ENCODE measurements at regions not wholly inside any gene's neighbourhood (a gene's known extent, or its start where the extent isn't known, plus 50 kb on each side); places are given as distances from the start of the nearest gene placed in this dataset.

DNA sequence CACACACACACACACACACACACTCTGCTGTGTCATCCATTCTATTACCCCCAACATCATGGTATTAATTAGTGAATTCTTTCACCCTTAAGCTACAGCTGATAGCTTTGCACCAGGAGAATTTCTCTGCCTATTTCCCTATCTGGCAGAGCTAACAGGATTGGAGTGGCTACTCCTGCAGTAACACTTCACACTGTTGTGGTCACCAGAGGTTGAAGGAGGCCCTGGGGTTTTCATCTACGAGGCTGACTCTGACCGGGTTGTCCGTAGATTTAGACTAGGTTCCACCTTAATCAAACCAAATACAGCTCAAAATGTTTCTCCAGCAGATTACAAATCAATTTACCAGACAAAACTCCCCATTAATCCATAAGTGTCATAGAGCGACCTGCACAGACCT lies 69.2 kb upstream of the RIPOR2 start:
- H2AFZ ChIP-seq (ENCODE audit: low read length) = no peak overlapping the region
- POLR2A ChIA-PET (ENCODE audit: partially characterized antibody) = no interaction called here
- H4K5ac ChIP-seq (ENCODE audit: insufficient read length, low read depth, low read length) = no peak overlapping the region
- FAIRE-seq (no peak), DNase-seq (ENCODE audit: low read depth in 1 of 2, low spot score in 2 of 2) (no peak)
- no peak overlapping the region for H2AK5ac ChIP-seq (ENCODE audit: low read depth, low read length)
- H2BK20ac ChIP-seq (ENCODE audit: low read length) = no peak overlapping the region
- no peak overlapping the region for H2BK120ac ChIP-seq (replicated peaks; ENCODE audit: low read depth, low read length)
- peaks cover 0 to 4% (median 2%) of the 10 kb centered on the region in 4 experiments; a peak in 2 of 7 replicates for H3K4me1 ChIP-seq (replicated peaks in 1 of 4; ENCODE audit: control insufficient read depth in 3 of 4, insufficient read depth in 4 of 4, low read length in 3 of 4)
- 63% methylated on average over 4 of the region's 4 CpGs; no CpG with 5 or more reads in 1 of the 2 experiments for WGBS, 2 experiments (ENCODE audit: extremely low coverage in 1 of 2, insufficient coverage in 1 of 2, insufficient read length in 1 of 2, insufficient replicate concordance in 2 of 2, low coverage in 1 of 2, low lambda C conversion rate in 2 of 2, missing lambda C conversion rate in 1 of 2)
- H2BK12ac ChIP-seq (ENCODE audit: low read depth, low read length) = no peak overlapping the region
- H3K23ac ChIP-seq (ENCODE audit: insufficient read length) = no peak overlapping the region
- no peaks in the 10 kb centered on the region for H3K79me1 ChIP-seq (ENCODE audit: low read depth, low read length)
- no peaks in the 10 kb centered on the region for H3K27me3 ChIP-seq (replicated peaks in 1 of 4; ENCODE audit: control insufficient read depth in 3 of 4, extremely low read depth in 1 of 4, insufficient read depth in 3 of 4, low read length in 3 of 4)
- H3K18ac ChIP-seq (ENCODE audit: extremely low read depth, low read length) = no peak overlapping the region
- H3K36me3 ChIP-seq (ENCODE audit: control insufficient read depth in 2 of 4, insufficient read depth in 4 of 4, low read length in 3 of 4) = no peaks in the 10 kb centered on the region
- no peaks in the 10 kb centered on the region for H3K9me3 ChIP-seq (ENCODE audit: insufficient read depth in 2 of 2, low read depth in 1 of 2, low read length in 1 of 2)
- no peak overlapping the region for H3K27ac ChIP-seq (ENCODE audit: low read depth, low read length)
- CTCF ChIA-PET (ENCODE audit: partially characterized antibody) = interaction anchor here (0.5 to 7.6 kb wide), 9 partner anchors 9 to 295 kb away, joined by 3 to 49 read pairs (median 4); no protein-coding TSS in a partner anchor
- H4K20me1 ChIP-seq (replicated peaks in 1 of 2; ENCODE audit: control insufficient read depth in 1 of 2, insufficient read depth in 2 of 2, low read length in 2 of 2) = no peaks in the 10 kb centered on the region
- no peak overlapping the region for H4K8ac ChIP-seq (ENCODE audit: extremely low read depth, insufficient read depth, low read length)
- H2BK5ac ChIP-seq (ENCODE audit: low read depth, low read length) = no peak overlapping the region
- H2BK15ac ChIP-seq (ENCODE audit: low read length) = no peak overlapping the region
- H4K91ac ChIP-seq (replicated peaks; ENCODE audit: insufficient read length, low read length) = no peak overlapping the region
- TF ChIP-seq, protein P1, sequence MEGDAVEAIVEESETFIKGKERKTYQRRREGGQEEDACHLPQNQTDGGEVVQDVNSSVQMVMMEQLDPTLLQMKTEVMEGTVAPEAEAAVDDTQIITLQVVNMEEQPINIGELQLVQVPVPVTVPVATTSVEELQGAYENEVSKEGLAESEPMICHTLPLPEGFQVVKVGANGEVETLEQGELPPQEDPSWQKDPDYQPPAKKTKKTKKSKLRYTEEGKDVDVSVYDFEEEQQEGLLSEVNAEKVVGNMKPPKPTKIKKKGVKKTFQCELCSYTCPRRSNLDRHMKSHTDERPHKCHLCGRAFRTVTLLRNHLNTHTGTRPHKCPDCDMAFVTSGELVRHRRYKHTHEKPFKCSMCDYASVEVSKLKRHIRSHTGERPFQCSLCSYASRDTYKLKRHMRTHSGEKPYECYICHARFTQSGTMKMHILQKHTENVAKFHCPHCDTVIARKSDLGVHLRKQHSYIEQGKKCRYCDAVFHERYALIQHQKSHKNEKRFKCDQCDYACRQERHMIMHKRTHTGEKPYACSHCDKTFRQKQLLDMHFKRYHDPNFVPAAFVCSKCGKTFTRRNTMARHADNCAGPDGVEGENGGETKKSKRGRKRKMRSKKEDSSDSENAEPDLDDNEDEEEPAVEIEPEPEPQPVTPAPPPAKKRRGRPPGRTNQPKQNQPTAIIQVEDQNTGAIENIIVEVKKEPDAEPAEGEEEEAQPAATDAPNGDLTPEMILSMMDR (IDR thresholded peaks at IDR 0.05; ENCODE audit: control extremely low read depth in 1 of 3, insufficient read depth in 1 of 3, low read depth in 1 of 3, low read length in 3 of 3) = no peak
- TF ChIP-seq SIRT6 (IDR thresholded peaks at IDR 0.05; ENCODE audit: low read length) (no peak), CHD2 (IDR thresholded peaks at IDR 0.05; ENCODE audit: low read length) (no peak), BCL11A (IDR thresholded peaks at IDR 0.05; ENCODE audit: low read depth in 2 of 2, low read length in 2 of 2) (no peak), MAFK (IDR thresholded peaks at IDR 0.05; ENCODE audit: low read depth, low read length) (no peak), SAP30 (IDR thresholded peaks at IDR 0.05; ENCODE audit: insufficient read depth, insufficient replicate concordance, low read length) (no peak), NANOG (IDR thresholded peaks at IDR 0.05; ENCODE audit: insufficient read depth, low read depth, low read length, poor library complexity, severe bottlenecking) (no peak)
- H3K23me2 ChIP-seq (ENCODE audit: low read depth, low read length) = no peaks in the 10 kb centered on the region
- H3K4me3 ChIP-seq (ENCODE audit: extremely low read depth in 1 of 4, insufficient read depth in 2 of 4, low read depth in 3 of 4, low read length in 4 of 4) = no peak overlapping the region
- no peaks in the 10 kb centered on the region for H3K79me2 ChIP-seq (ENCODE audit: control insufficient read depth in 1 of 2, insufficient read depth in 2 of 2, low read length in 2 of 2)
- no peak overlapping the region for H3K4me2 ChIP-seq (ENCODE audit: insufficient read depth in 1 of 2, low read depth in 2 of 2, low read length in 2 of 2)
- H3K56ac ChIP-seq (replicated peaks; ENCODE audit: insufficient read length, low read depth, low read length) = no peak overlapping the region
- no peak overlapping the region for H3K4ac ChIP-seq (replicated peaks; ENCODE audit: insufficient read length, low read depth, low read length)
- no peak overlapping the region for H3K9ac ChIP-seq (replicated peaks in 1 of 4; ENCODE audit: extremely low read depth in 1 of 4, low read depth in 3 of 4, low read length in 3 of 4)
- H3K14ac ChIP-seq (ENCODE audit: insufficient read length) = no peak overlapping the region

All from H1 (cell line).